Calu3 (cell line): ENCODE measurements at regions not wholly inside any gene's neighbourhood (a gene's known extent, or its start where the extent isn't known, plus 50 kb on each side); places are given as distances from the start of the nearest gene placed in this dataset.

ENCODE experiments used
- BruUV-seq: library from RNA; stranded (reverse); fragments of 400-500 nt; replicated peaks from 2 replicates; lab custom pipeline; 2021; lab: Mats Ljungman, UMichigan
- CTCF ChIA-PET: fragments of 300-600 bp; sonication (Branson Sonifier 250); formaldehyde crosslinking; loops from one replicate; lab custom pipeline; 2022; ENCODE audit warnings: antibody characterized with exemption; lab: Charles Lee
- DNase-seq: peaks from one replicate; pipeline ENCODE4 v3.0.0; 2022
- H3K27ac Mint-ChIP-seq: one replicate; pipeline ENCODE4 v1.8.0; 2022; ENCODE audit warnings: mixed read lengths; ENCODE audit not compliant: unreplicated experiment
- H3K27me3 Mint-ChIP-seq: one replicate; pipeline ENCODE4 v1.8.0; 2022; ENCODE audit warnings: mixed read lengths; ENCODE audit not compliant: unreplicated experiment
- H3K36me3 Mint-ChIP-seq: one replicate; pipeline ENCODE4 v1.8.0; 2022; ENCODE audit warnings: mild to moderate bottlenecking, moderate library complexity, mixed read lengths; ENCODE audit not compliant: insufficient read depth, unreplicated experiment
- H3K4me1 Mint-ChIP-seq: one replicate; pipeline ENCODE4 v1.8.0; 2022; ENCODE audit warnings: mild to moderate bottlenecking, low read depth, mixed read lengths; ENCODE audit not compliant: unreplicated experiment
- H3K4me3 Mint-ChIP-seq: one replicate; pipeline ENCODE4 v1.8.0; 2022; ENCODE audit warnings: mild to moderate bottlenecking, low read depth, moderate library complexity, mixed read lengths; ENCODE audit not compliant: unreplicated experiment
- H3K9me3 Mint-ChIP-seq: one replicate; pipeline ENCODE4 v1.8.0; 2022; ENCODE audit warnings: low read depth, mixed read lengths; ENCODE audit not compliant: unreplicated experiment
- CTCF ChIP-seq: fragments of 200-600 bp; IDR thresholded peaks from one replicate; pipeline ENCODE4 v1.8.0; 2022; ENCODE audit warnings: antibody characterized with exemption; ENCODE audit not compliant: unreplicated experiment
- intact Hi-C: fragments of 100-400 bp; cut with micrococcal nuclease; formaldehyde crosslinking; loops from one replicate; pipeline ENCODE4 v1.10.0; 2022; ENCODE audit not compliant: unreplicated experiment

GRCh38 chr14:89476354-89476896 lies 59.4 kb upstream of the FOXN3 start:
- Mint-ChIP-seq H3K27me3 (no peaks in the 10 kb centered on the region), H3K36me3 (no peaks in the 10 kb centered on the region), H3K27ac (no peak overlapping the region), H3K9me3 (peaks cover 2% of the 10 kb centered on the region), H3K4me3 (no peak overlapping the region), H3K4me1 (no peaks in the 10 kb centered on the region)
- TF ChIP-seq CTCF, result no peak
- CTCF ChIA-PET, result no interaction called here
- intact Hi-C loops, result no loop called here
- no peak for DNase-seq
- no TSS peak for BruUV-seq

GRCh38 chr14:89474464-89474863 lies 57.4 kb upstream of the FOXN3 start:
- H3K9me3 Mint-ChIP-seq, result peaks cover 2% of the 10 kb centered on the region
- H3K4me1 Mint-ChIP-seq, result no peaks in the 10 kb centered on the region
- H3K4me3 Mint-ChIP-seq, result no peak overlapping the region
- CTCF ChIA-PET, result no interaction called here
- H3K36me3 Mint-ChIP-seq, result no peaks in the 10 kb centered on the region
- no TSS peak for BruUV-seq
- no peak for DNase-seq
- H3K27me3 Mint-ChIP-seq, result no peaks in the 10 kb centered on the region
- intact Hi-C loops, result no loop called here
- TF ChIP-seq CTCF, result no peak
- no peak overlapping the region for H3K27ac Mint-ChIP-seq

- DNase-seq, result no peak
- H3K4me1 Mint-ChIP-seq, result no peaks in the 10 kb centered on the region
- H3K9me3 Mint-ChIP-seq, result peaks cover 2% of the 10 kb centered on the region
- no peaks in the 10 kb centered on the region for H3K27me3 Mint-ChIP-seq
- CTCF ChIA-PET, result no interaction called here
- no TSS peak for BruUV-seq
- intact Hi-C loops, result no loop called here
- no peaks in the 10 kb centered on the region for H3K36me3 Mint-ChIP-seq
- no peak overlapping the region for H3K27ac Mint-ChIP-seq
- no peak for TF ChIP-seq CTCF
- no peak overlapping the region for H3K4me3 Mint-ChIP-seq
Measured at GRCh38 chr14:89473989-89474388, 57.0 kb upstream of the FOXN3 start.

- Mint-ChIP-seq H3K4me3 (no peak overlapping the region), H3K36me3 (no peaks in the 10 kb centered on the region), H3K27me3 (no peaks in the 10 kb centered on the region), H3K4me1 (no peaks in the 10 kb centered on the region), H3K9me3 (peaks cover 2% of the 10 kb centered on the region), H3K27ac (no peak overlapping the region)
- TF ChIP-seq CTCF, result no peak
- intact Hi-C loops, result no loop called here
- CTCF ChIA-PET, result no interaction called here
- BruUV-seq, result no TSS peak
- DNase-seq, result no peak
Measured at GRCh38 chr14:89473569-89473968, 56.5 kb upstream of the FOXN3 start.
